AG09309 (cell line): ENCODE measurements at regions not wholly inside any gene's neighbourhood (a gene's known extent, or its start where the extent isn't known, plus 50 kb on each side); places are given as distances from the start of the nearest gene placed in this dataset.
"Not testable (repeated sequence)": the region's sequence is repeated elsewhere in the genome, so short reads cannot be mapped to it uniquely, and the experiment has no call there.

ENCODE experiments used
- DNase-seq: peaks from one replicate; pipeline ENCODE4 v3.0.0-alpha.2; 2010; ENCODE audit warnings: low read depth
- H3K4me3 ChIP-seq: 2 replicates; pipeline ENCODE4 v1.5.1; 2011; ENCODE audit warnings: mild to moderate bottlenecking, low read depth, low read length, moderate library complexity; ENCODE audit not compliant: control insufficient read depth
- TF ChIP-seq, protein P1 (sequence below): IDR thresholded peaks from 2 replicates; pipeline ENCODE4 v1.5.1; 2011; ENCODE audit warnings: mild to moderate bottlenecking, low read depth, low read length, inconsistent platforms; ENCODE audit not compliant: insufficient read depth, control insufficient read depth; ENCODE audit errors: missing control alignments

DNA sequence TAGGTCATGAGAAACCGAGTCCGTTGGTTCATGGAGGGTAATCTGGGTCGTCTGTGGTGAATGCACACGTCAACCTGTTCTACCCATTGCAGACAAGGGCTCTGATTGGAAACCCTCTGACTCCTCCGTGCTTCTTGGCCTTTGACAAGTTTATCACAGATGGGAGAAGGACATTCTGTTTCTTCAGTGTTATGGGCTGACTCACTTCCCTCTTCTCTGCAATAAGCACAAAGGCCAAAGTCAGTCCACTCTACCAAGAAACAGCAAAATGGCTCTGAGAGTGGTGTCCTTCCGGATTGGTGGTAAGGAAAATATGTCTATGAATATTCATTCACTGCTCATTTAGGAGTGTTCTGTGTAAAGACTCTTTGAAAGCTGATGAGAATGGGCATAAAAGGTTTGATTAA is 89.3 kb downstream of the FEM1C start:
- DNase-seq: no peak
- no peak overlapping the region for H3K4me3 ChIP-seq
- TF ChIP-seq, protein P1, sequence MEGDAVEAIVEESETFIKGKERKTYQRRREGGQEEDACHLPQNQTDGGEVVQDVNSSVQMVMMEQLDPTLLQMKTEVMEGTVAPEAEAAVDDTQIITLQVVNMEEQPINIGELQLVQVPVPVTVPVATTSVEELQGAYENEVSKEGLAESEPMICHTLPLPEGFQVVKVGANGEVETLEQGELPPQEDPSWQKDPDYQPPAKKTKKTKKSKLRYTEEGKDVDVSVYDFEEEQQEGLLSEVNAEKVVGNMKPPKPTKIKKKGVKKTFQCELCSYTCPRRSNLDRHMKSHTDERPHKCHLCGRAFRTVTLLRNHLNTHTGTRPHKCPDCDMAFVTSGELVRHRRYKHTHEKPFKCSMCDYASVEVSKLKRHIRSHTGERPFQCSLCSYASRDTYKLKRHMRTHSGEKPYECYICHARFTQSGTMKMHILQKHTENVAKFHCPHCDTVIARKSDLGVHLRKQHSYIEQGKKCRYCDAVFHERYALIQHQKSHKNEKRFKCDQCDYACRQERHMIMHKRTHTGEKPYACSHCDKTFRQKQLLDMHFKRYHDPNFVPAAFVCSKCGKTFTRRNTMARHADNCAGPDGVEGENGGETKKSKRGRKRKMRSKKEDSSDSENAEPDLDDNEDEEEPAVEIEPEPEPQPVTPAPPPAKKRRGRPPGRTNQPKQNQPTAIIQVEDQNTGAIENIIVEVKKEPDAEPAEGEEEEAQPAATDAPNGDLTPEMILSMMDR: no peak

DNA sequence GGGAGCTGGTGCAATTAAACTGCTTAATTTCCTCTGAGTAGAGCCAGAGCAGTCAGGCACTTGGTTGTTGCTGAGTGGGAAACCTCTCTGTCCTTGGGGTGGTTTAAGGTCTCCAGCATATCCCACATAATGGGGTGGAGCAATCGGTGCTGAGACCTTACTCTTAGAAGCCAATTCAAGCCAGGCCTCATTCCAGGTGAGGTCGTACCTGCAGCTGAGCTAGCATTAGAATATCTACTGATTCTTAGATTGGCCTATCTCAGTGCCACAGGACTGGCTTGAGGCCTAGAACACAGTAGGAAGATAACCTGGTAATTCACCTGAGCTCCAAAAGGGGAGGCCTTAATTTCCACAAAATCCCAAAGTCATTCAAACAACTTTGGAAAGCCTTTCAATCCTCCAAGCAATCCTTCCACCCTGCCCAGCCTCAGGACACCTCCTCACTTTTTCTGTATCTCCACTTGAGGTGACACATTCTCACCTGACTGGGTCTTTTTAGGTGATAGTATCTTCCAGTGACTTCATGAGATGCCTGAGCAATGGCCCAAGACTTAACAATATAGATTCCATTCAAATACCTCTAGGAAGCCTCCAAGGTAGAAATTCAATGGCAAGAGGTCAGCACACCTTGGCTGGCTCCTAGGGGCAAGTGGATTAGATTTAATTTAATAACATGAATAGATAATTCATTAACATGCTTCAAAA is 91.0 kb downstream of the FEM1C start:
- DNase-seq: no peak
- no peak overlapping the region for H3K4me3 ChIP-seq
- TF ChIP-seq, protein P1: no peak

DNA sequence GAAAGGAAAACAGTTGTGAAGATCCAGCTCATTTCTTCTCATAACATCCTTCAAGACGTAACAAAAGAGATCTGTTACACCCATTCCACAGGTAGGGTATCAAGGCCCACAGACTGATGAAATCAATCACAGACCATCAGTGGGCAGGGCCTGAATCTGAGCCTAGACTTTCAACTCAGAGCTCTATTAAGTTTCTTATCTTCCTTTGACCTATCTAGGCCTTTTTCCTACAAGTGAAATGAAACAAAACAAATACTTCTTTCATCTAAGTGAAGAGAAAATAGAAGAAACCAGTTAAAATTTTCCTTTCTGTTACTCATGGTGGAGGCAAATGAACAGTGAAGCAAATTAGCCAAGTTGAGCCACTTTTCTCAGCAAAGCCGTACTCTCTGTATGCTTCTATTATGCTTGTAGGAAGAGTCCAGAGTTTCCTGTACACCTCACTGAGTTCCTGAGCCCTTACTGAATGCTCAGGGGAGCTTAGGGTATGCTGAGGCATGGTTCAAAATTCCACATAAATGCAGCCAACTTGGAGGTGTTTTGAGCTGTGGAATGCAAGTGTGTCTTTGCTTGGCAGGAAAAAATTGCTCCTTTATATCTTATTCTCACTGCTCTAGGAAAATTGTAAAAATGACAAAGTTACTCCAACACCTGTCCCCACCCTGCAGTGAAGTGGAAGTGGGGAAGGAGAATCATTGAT is 91.9 kb downstream of the FEM1C start:
- TF ChIP-seq, protein P1: no peak
- H3K4me3 ChIP-seq: no peak overlapping the region
- no peak for DNase-seq

DNA sequence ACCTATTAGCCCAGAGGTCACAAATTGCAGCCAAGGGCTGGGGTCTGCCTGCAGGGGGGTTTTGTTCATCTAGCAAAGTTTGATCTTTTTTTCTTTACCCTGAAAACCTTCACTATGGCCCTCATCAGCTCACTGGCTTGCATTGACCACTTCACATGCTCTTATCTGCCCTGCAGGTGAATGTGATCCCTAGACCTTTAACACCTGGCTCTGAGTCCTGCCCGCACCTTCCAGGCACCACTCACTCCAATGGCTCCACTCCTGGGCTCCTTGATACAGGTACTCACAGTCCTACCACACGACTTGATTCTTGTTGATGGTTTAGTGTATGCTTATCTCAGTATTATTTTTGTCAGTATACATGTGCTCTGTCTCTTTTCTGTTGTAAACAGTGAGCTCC is 92.5 kb downstream of the FEM1C start:
- DNase-seq: no peak
- H3K4me3 ChIP-seq: no peak overlapping the region
- TF ChIP-seq, protein P1: no peak

DNA sequence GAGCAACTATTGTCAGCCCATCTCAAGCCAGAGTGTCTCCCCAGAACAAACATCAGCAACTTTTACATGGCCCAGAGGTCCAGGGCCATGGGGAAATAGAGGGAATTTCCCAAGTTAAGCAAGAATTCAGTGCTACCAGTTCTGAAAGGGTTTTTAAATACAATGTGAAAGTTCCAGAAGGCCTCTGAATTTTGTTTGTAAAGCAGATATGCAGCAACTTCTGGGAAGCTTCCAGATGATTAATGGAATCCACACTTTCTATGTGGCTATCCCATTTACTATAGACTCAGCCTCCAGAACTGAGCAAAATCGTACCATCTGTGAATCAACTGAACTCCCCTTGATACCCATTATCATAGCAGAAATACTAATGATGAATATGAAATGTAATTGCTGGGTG is 93.8 kb downstream of the FEM1C start:
- H3K4me3 ChIP-seq: no peak overlapping the region
- peak; percentile 89 for DNase-seq
- TF ChIP-seq, protein P1: no peak

DNA sequence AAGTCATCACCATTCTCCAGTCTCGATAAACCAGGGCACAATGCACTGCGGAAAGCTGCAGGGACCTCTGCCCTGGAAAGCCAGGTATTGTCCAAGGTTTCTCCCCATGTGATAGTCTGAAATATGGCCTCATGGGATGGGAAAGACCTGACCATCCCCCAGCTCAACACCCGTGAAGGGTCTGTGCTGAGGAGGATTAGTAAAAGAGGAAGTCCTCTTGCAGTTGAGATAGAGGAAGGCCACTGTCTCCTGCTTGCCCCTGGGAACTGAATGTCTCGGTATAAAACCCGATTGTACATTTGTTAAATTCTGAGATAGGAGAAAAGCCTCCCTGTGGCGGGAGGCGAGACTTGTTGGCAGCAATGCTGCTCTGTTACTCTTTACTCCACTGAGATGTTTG is 95.9 kb downstream of the FEM1C start:
- not testable (repeated sequence) for DNase-seq, H3K4me3 ChIP-seq

DNA sequence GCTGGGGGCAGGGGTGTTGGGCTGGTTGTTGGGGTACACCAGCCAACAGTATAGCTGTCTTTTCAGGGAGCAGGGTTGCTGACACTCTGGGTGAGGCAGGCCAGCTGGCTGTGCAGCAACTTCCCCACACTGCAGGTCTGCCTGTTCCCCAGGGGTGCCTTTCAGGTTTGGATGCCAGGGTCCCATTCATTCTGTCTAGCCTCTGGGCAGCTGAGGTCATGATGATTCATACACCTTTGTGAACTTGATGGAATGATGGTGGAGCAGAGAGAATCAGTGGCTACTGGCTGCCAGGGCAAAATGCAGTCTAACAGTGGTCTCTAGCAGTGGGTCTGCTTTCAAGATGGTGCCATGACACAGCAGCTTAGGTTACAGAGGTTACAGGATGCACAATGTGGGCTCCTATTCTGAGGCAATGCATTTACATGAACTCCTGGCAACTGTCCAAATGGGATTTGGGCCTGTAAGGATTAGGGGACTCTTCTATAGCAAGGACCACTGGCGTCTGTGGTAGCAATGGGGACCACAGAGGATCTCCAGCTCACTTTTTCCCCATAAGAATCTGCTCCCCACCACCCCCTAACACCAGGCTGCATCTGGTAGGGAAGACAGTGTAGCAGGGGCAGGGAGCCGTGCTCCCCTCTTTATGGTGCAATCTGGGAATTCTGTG is 103.7 kb downstream of the FEM1C start:
- no peak for DNase-seq

More for the DNA sequence above, 103.7 kb downstream of the FEM1C start:
- H3K4me3 ChIP-seq: no peak overlapping the region
- TF ChIP-seq, protein P1: no peak
